ENCODE measurements at regions not wholly inside any gene's neighbourhood (a gene's known extent, or its start where the extent isn't known, plus 50 kb on each side); places are given as distances from the start of the nearest gene placed in this dataset.

DNA sequence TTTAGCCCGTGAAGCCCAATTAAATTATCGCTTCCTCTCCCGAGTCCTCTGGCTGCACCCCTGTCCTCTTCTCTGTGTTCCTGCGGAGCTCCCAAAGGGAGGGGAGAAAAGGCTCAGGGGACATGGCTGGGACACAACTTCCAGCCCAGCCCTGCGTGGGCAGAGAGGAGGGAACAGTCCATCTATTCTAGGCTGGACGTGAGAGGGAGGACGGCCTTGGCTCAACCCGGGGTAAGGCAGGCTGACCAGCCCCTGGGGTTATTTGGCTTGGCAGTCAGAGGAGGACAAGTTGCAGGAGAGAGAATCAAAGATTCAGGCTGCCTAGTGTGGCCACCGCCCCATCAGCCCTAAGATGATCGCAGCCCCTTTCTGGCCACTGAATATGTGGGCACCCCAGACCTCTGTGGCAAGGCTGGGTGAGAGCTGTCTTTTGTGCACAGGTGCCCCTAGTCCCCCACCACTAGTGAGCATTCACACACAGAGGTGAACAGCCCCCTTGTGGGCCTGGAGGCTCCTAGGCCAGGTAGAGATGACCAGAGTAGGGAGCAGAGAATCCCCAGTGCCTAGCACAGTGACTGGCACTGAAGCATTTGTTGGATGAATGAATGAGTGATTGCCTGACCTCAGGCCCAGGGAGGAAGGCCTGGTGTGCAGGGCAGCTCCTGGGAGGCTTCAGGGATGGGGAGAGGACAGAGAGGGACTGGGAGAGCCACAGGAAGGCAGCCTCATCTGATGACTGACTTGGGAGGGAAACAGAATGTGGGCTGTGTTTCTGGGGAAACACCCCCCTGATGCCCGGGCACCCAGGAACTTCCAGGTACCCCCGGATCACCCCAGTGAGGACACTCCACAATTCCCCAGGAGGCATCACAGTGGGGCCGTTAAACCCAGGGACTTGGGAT lies 133.9 kb downstream of the C9orf50 start:
- no peak for DNase-seq

DNA sequence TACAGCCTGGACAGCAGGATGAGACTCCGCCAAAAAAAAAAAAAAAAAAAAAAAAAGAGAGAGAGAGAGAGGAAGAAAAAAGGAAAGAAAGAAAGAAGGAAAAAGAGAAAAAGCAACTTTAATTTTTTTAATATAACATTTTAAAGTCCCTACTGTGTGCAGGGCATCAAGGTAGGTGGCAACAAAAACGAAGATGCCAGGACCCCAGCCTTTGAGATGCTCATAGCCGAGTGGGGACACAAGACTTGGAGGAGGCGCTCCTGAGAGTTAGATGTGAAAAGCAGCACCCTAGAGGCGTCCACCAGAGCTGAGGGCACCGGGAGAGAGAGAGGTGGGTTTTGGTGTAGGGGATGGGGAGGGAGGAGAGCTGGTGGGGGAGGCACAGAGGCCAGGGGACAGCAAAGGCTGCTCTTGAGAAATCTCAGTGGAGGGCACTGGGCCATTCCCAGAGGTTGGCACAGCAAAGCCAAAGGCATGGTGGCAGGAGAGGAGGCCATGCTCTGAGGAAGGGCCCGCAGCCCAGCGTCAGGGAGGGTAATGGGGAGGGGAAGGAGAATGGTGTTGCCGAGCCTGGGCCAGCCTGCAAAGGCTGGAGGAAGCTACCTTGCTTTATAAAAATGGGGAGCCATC lies 135.6 kb downstream of the C9orf50 start:
- no peak for DNase-seq

DNA sequence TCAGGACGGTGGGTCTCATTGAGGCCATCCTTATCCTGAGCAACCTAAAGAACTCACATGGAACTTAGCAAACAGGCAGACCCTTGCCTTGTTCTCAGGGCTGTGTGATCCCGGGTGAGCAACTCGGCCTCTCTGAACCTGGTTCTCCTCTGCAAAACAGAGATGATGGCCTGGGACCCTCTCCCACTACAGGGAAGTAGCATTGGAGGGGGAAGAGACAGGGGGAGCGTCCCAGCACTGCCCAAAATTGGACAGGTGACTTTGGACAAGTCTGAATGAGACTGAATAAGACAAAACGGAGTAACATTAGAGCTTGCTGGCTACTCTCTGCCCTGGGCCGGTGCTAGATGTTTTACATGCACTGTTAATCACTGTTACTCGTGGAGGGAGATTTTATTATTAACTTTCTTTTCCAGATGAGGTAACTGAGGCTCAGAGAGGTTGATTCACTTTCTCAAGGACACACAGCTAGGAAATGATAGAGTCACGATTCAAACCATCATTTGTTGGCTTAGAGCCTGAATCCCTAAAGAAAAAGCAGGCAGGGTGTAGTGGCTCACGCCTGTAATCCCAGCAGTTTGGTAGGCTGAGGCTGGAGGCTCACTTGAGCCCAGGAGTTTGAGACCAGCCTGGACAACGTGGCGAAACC lies 136.4 kb downstream of the C9orf50 start:
- DNase-seq, result no peak

DNA sequence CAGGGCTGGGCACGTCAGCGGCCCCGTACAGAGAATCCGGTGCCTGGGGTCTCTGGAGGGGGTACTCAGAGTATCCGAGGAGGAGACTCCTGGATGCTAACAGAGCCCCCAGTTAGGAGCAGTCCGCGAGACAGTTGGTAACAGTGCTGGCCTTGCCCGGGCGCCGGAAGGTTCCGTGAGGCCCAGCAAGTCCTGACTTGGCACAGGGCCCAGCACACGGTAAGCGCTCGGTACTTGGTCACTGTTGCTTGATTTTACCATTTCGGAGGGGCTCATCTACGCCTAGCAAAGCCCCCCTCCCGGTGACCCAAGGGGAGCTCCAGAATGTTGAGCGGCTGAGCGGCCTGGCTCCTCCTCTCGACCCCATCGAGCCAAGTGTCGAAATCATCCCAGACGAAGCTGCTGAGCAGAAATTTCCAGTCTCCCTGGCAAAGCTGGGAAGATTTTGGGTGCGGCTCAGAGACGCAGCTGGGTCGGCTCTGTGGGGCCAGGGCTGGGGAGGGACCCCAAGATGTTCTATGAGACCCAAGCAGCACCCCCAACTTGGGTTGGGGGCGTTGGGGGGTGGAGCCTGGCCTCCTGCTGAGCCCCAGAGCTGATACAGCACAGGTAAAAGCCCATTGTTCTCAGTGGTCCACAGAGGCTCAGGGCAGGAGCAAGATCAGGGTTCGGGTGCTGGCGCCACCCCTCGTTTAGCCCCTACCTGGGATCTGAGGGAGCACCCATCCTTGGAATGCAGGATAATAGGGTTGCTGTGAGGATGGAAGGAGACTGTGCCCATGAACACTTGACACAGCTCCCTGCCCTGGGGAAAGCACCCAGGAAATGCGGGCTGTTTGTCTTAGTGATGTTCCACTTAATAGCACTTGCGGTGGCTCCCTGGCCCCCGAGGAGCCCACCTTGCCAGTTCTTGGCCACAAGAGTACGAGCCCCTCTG lies 137.2 kb downstream of the C9orf50 start:
- DNase-seq, result no peak

DNA sequence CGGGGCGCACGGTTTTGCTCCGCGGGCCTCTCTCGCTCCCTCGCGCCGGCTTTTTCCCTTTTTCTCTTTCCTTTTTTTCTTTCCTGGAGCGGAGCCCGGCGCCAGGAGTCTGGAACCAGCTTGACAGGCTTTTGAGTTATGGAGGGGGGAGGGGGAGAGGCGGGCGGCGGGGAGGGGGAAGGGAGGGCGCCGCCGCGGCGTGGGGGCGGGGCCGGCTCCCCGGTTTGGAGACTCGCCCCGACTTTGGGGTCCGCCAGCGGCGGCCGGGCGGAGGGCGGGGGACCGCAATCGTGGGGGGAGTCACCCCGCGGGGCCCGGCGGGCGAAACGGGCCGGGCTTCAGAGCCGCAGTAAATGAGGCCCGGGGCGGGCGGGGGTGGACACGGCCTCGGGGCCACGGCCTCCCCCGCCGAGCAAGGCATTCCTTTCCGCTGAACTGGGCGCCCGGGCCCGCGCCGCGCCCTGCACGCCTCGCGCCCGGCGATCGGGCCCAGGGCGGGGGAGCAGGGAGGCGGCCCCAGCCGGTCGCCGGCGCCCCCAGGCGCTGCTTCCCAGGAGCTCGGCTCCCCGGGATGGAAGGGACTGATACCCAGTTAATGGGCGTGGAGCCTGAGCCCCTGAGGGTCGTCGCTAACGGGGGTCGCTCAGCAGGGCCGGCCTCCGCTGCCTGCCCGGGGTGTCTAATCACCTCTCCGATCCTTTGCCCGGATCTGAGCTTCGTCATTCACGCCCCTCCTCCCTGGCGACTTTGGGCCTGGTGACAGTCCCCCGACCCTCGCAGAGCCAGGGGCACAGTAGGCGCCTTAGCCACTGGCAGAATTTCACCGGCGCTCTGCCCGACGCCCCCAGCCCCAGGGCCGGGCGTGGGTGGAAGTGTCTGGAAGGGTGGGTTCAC lies 138.1 kb downstream of the C9orf50 start:
- DNase-seq, result no peak

DNA sequence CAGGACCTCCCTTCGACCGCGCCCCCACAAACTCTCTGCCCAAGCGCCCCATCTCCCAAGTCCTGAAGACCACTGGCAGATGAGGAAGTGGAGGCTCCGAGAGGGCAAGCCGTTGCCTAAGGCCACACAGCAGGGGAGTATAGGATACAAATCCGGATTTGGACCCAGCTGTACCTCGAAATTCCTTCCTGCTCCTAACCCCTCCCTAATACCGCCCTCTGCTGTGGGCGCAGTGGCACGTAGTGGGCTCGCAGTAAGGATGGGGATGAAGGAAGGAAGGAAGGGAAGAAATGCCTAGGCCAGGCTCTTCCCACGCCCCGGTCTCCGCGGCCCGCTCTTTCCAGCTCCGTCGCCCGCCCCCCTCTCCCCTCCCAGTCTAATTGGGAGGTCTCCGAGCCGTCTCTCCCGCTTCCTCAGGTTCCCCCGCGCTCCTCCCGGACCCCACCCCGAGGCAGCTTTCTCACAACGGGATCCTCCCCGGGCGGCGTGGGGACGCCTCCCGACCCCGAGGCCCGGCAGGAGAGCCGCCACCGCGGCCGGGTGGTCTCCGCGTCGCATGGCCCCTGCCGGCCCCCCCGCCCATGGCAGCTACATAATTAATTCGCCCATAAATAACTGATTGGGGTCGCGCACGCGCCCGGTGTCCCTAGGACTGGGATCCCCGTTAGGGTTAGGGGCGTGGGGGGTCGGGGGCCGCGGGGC lies 138.9 kb downstream of the C9orf50 start:
- DNase-seq, result no peak

DNA sequence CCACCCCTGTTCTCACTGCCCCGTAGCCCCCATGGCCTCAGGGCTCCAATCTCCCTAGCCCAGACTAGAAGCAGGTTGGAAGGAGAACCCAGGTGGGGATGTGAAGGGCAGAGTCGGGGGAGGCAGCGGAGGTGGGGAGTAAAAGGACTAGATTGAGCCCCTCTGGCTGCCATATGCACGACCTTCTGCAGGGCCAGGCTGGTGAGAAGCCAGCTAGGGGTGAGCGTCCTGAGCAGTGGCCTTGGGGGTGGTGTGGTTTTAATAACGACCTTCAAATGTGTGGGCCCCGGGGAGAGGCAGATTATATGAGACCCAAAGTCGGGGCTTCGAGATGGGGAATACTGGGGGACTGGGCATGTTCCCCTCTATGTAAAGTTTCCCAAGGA lies 139.5 kb downstream of the C9orf50 start:
- DNase-seq, result no peak

DNA sequence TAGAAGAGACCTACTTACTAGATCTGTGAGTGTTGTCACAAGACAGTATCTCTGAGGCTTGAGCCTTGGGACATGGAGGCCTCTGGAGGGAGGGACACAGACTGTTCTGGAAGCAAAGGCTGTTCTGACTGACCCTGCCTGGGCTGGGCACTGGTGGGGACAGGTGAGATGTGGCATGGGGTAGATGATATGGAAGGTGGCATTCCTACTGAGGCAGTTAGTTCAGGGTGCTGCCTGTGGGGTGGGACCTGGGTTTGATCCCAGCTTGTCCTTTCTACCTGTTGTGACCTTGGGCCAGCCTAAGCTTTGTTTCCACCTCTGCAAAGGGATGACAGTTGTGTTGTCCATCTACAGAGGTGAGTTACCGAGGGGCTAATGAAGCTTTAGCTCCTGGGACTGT lies 140.2 kb downstream of the C9orf50 start:
- no peak for DNase-seq

DNA sequence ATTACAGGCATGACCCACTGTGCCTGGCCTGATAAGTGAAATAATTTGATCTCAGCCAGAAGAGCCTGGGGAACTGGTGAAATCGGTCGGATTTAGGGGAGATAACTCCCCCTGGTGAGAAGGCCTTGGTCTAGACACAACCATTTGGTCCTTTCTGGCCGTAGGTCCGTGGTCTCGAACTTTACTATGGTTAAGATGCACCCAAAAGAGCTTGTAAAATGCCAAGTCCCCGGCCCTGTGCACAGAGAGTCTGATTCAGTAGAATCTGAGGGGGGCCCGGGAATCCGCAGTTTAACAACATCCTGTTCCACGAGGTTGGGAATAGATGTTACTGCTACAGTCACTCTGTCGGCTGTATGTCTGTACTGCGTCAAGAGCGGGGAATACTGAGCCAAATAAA lies 140.7 kb downstream of the C9orf50 start:
- DNase-seq, result no peak

DNA sequence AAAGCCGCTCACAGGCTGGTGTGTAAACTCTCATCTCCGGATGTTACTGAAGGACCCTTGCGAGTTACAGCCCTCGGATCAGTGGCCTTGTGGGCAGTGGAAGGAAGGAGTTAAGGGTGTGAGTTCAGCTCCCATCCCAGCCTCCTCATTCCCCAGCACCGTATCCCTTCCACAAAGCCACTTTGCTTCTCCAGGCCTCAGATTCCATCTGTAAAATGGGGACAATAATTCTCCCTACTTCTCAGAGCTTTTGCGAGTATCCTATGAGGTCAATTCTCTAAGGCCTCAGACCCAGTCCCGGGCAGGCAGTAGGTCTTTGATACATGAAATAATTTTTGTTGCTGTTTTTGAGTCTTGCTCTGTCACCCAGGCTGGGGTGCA lies 141.3 kb downstream of the C9orf50 start:
- DNase-seq, result no peak

DNA sequence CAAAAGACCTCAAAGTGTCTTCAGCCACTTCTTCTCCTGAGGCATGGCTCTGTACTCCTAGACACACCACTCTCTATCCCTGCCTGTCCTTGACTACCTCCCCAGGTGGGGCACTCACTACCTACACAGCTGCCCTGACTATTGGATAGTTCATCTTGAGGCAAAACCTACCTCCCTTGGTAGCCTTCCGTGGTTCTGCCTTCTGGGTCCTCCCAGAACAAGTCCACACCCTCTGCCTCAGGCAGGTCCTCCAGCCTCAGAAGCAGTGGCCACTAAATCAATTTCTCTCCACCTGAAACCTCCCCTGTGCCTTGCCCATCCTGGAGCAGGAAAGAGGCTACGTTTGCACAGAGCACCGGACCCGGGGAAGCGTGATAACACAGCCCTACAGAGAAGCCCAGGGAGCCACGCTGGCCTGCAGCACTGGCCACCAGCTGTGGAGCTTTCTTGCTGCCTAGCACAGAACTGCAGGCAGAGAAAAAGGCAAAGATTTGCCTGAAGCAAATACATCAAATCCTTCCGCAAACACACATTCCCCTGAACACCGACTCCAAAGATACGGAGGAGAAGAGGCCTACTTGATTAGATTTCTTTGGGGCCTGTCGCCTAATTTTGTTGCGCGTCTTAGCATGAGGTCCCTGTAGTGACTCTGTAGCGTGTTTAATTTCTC lies 141.8 kb downstream of the C9orf50 start:
- DNase-seq, result no peak

DNA sequence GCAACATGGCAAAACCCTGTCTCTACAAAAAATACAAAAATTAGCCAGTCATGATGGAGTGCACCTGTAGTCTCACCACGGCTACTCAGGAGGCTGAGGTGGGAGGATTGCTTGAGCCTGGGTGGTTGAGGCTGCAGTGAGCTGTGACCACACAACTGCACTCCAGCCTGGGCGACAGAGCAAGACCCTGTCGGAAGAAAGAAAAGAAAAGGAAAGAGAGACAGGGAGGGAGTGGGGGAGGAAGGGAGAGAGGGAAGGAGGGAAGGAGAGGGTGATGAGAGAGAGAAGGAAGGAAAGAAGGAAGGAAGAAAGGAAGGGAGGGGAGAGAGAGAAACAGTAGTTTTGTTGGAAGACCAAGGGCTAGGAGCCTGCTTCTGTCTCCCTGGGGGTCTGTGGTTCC lies 142.4 kb downstream of the C9orf50 start:
- DNase-seq, result no peak

DNA sequence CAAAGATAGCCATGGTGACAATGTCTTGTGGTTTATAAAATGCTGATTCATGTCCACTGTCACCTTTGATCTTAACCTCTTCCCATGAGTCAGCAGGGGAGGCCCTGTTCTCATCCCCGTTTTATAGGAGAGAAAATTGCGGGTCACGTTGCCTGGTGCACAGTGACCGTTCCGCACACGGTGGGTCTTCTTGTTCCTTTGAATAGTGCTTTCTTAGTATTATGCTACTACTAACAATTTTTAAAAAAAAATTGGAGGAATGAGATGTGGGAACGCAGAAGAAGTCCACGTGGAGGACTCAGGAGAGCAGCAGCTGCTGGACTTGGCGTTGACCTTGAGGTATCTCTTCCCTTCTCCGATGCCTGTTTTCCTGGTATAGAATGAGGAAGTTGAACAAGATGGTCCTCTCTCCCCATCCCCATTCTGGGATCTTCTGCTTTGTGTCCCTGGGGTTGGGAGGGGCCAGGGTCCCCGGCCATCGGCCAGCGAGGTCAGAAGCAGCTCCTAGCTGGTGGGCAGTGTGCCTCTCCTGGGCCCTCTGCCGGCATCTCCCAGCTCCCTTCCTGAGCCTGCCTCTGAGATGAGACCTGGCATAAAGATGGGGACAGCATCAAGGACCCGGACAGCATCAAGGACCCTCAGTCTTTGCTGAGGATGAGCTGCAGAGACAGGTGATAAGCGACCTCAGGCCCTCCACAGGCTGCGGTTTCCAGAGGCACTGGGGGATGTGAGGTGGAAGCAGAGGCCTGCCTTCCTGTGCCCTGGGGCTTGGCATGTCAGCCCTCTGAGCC lies 143.9 kb downstream of the C9orf50 start:
- no peak for DNase-seq

DNA sequence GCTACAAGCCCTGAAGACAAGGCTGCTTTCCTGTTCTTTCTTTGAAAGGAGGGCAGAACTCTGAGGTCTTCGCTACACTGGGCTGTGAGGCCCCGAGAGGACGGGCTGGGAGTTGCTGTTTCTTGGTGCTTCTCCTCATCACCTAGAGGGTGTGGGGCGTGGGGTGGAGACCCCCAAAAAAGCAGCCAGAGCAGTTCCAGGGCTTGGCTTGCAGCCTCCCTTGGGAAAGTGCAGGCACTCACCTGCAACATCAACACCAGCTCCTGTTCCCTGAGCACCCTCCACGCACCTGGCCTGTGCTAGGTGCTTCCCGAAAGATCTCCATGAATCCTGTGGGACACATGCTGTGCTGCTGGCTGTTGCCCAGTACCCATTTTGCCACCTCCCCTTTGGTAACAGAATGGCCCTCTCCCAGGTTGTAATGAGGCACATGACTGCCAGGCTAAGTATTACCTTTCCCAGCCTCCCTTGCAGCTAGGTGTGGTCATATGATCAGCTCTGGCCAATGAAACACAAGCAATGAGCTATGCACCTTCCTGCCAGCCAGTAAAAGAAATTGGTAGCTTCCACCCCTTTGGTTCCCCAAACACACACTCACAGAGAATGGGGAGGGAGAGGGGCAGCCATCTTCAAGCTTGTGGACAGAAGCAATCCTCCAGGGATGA lies 146.0 kb downstream of the C9orf50 start:
- DNase-seq, result no peak

DNA sequence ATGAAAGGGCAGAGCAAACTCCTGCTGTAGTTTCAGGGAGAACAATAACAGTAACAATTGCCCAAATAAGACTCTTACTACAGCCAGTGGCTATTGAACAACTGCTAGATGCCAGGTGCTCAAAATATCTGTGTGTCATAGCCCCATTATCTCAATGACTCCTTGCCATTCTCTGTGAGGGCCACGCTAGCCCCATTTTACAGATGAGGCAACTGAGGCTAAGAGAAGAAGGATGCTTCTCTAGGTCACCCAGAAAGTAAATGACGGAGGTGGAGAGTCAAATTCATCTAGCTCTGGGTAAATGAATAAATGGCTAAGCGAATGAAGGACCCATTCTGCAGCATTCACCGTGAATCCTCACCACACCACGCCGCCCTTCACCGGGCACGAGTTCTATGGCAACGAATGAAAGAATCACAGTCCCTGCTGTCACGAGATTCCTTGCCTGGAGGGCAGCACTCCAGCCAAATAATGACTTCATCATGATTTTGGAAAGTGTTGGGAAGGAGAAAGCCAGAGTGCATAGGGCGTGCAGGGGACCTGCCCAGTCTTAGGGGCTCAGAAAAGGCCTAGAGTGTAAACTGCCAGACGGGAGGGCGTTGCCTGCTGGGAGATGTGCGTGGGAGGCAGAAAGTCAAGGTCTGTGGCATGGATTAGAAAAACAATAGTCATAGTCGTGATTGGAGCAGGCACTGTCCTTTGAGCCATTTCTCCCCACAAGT lies 147.2 kb downstream of the C9orf50 start:
- no peak for DNase-seq

DNA sequence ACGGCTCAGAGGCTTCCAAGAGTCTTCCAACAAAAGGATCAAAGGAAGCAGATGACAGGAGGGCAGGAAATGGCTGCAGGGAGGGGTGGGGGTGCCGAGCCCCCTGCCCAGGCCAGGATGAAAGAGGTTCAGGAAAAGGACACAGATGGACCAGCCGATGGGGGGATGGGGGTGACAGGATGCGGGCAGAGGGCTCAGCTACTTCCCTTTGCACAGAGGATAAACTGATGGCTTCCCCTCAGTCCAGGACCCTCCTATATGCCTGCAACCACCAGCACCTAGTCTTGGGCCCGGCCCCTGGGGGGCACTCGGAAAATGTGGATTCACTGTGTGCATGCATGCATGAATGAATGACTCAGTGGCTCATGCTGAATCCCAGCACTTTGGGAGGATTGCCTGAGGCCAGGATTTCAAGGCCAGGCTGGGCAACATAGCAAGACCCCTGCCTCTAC lies 148.2 kb downstream of the C9orf50 start:
- no peak for DNase-seq

DNA sequence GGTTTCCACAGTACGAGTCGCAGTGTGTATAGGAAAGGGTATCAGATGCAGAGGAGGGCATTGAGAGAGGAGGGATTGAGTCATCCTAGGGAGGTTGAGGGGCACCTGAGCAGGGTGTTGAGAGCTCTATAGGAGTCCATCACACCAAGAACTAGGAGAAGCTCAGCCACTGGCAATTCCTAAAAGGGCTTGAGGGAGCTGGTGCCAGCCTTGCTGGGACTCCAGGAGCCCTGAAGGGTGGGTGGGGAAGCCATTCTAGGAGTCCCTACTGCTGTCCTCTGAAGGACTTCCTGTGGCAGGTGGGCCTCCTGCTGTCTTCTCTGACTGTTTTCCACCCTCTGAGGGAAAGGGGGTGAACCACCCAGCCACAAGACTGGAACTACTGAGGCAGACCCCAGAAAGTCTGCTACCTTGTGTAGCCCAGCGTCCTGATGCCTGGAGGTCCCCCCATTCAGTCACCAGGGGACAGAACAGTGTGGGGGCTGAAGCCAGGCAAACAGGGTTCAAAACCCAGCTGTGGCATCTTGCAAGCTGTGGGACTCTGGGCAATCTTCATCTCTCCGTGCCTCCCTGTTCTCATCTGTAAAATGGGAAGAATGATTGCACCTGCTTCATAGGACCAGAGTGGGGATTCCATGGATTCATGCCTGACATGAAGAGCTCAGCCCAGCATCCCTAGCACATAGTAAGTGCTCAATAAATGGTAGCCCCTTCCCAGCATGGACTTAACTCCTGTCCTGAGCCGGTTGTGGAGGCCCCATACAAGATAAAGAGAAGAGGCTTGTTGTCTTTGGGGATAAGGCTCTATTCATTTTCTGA lies 149.5 kb downstream of the C9orf50 start:
- DNase-seq, result no peak

DNA sequence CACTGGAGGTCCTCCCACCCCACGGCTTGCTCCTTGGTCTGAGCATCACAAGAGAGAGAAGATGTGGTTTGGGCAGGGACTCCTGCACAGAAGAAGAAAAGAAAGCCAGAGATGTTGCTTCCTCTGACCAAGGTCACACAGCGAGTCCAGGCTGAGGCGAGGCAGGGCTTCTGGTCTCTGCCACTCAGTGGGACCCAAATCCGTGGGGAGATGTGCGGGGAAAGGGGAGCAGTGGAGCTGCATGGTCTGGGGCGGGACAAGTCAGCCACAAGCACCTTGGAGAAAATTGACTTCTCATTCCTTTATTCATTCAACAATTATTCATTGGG lies 150.9 kb downstream of the C9orf50 start:
- DNase-seq, result no peak

All from activated gamma-delta T cell (primary cell).